Trophoblast cell (in vitro differentiated cells and primary cell): ENCODE measurements at regions not wholly inside any gene's neighbourhood (a gene's known extent, or its start where the extent isn't known, plus 50 kb on each side); places are given as distances from the start of the nearest gene placed in this dataset.

Experiments
- DNase-seq, 2 donors: peaks; one replicate each; pipeline ENCODE4 v3.0.0-alpha.2; 2016
- H2AFZ ChIP-seq: 2 replicates; pipeline ENCODE4 v1.6.1; 2013; ENCODE audit warnings: low read length, moderate library complexity, mild to moderate bottlenecking; ENCODE audit not compliant: insufficient read depth, poor library complexity
- H2AK5ac ChIP-seq: 2 replicates; pipeline ENCODE4 v1.6.1; 2013; ENCODE audit warnings: mild to moderate bottlenecking, low read length
- H2BK120ac ChIP-seq: 2 replicates; pipeline ENCODE4 v1.6.1; 2013; ENCODE audit warnings: low read length, mild to moderate bottlenecking, moderate library complexity; ENCODE audit not compliant: insufficient read depth, poor library complexity
- H2BK12ac ChIP-seq: 2 replicates; pipeline ENCODE4 v1.6.1; 2013; ENCODE audit warnings: mild to moderate bottlenecking, low read length, moderate library complexity
- H2BK5ac ChIP-seq: 2 replicates; pipeline ENCODE4 v1.6.1; 2013; ENCODE audit warnings: low read length, low read depth, moderate library complexity, mild to moderate bottlenecking; ENCODE audit not compliant: poor library complexity
- H3K14ac ChIP-seq: 2 replicates; pipeline ENCODE4 v1.6.1; 2013; ENCODE audit warnings: mild to moderate bottlenecking, low read length
- H3K18ac ChIP-seq: 2 replicates; pipeline ENCODE4 v1.6.1; 2013; ENCODE audit warnings: mild to moderate bottlenecking, low read length
- H3K23ac ChIP-seq: 2 replicates; pipeline ENCODE4 v1.6.1; 2013; ENCODE audit warnings: low read length
- H3K27ac ChIP-seq: 2 replicates; pipeline ENCODE4 v1.5.1; 2013; ENCODE audit warnings: low read depth, mild to moderate bottlenecking, inconsistent platforms, low read length, moderate library complexity
- H3K27me3 ChIP-seq: 2 replicates; pipeline ENCODE4 v1.6.1; 2013; ENCODE audit warnings: inconsistent platforms, mild to moderate bottlenecking, low read length, moderate library complexity; ENCODE audit not compliant: insufficient read depth
- H3K36me3 ChIP-seq, 2 experiments: 1 replicate in 1 of 2; 2 replicates in 1 of 2; pipeline ENCODE4 v1.6.1; 2013; ENCODE audit warnings: low read length in 2 of 2, mild to moderate bottlenecking in 2 of 2, moderate library complexity in 1 of 2; ENCODE audit not compliant: insufficient read depth in 2 of 2, control insufficient read depth in 1 of 2
- H3K4ac ChIP-seq: 2 replicates; pipeline ENCODE4 v1.6.1; 2013; ENCODE audit warnings: low read depth, mild to moderate bottlenecking, low read length, moderate library complexity
- H3K4me1 ChIP-seq, 2 experiments: 1 replicate in 1 of 2; 2 replicates in 1 of 2; pipeline ENCODE4 v1.6.1; 2013; ENCODE audit warnings: low read length in 2 of 2, mild to moderate bottlenecking in 2 of 2, moderate library complexity in 1 of 2; ENCODE audit not compliant: insufficient read depth in 2 of 2, control insufficient read depth in 1 of 2
- H3K4me2 ChIP-seq: 2 replicates; pipeline ENCODE4 v1.6.1; 2013; ENCODE audit warnings: inconsistent platforms, mild to moderate bottlenecking, low read length, moderate library complexity
- H3K4me3 ChIP-seq: 2 replicates; pipeline ENCODE4 v1.5.1; 2013; ENCODE audit warnings: mild to moderate bottlenecking, low read depth, low read length, inconsistent platforms
- H3K79me1 ChIP-seq: one replicate; pipeline ENCODE4 v1.6.1; 2013; ENCODE audit warnings: low read length
- H3K79me2 ChIP-seq: 2 replicates; pipeline ENCODE4 v1.6.1; 2013; ENCODE audit warnings: low read length, mild to moderate bottlenecking; ENCODE audit not compliant: control insufficient read depth, insufficient read depth, poor library complexity
- H3K9ac ChIP-seq: 2 replicates; pipeline ENCODE4 v1.6.1; 2013; ENCODE audit warnings: mild to moderate bottlenecking, low read length
- H3K9me3 ChIP-seq: 2 replicates; pipeline ENCODE4 v1.6.1; 2013; ENCODE audit warnings: low read depth, mild to moderate bottlenecking, control low read depth, inconsistent platforms, low read length; ENCODE audit not compliant: insufficient read depth
- H4K12ac ChIP-seq: 2 replicates; pipeline ENCODE4 v1.6.1; 2013; ENCODE audit warnings: low read depth, mild to moderate bottlenecking, low read length, moderate library complexity
- H4K8ac ChIP-seq: 2 replicates; pipeline ENCODE4 v1.6.1; 2013; ENCODE audit warnings: low read depth, mild to moderate bottlenecking, low read length, moderate library complexity
- H4K91ac ChIP-seq: one replicate; pipeline ENCODE4 v1.6.1; 2013; ENCODE audit warnings: low read depth, mild to moderate bottlenecking, low read length, moderate library complexity
- WGBS: extraction: QIAGEN DNeasy Blood & Tissue Kit; methylation state at CpG from one replicate; pipeline ENCODE4 v1.1.7; 2013; ENCODE audit warnings: missing lambda C conversion rate; ENCODE audit not compliant: insufficient read length, insufficient coverage; ENCODE audit errors: extremely low coverage; 5-methylcytosine and 5-hydroxymethylcytosine counted together

GRCh38 chr1:53392460-53392859 lies 64.6 kb upstream of the LRP8 start:
- H3K4ac ChIP-seq, result no peak overlapping the region
- H2BK5ac ChIP-seq, result no peak overlapping the region
- H2AK5ac ChIP-seq, result no peak overlapping the region
- no peak overlapping the region for H2BK120ac ChIP-seq
- H3K4me2 ChIP-seq, result no peak overlapping the region
- H3K14ac ChIP-seq, result no peak overlapping the region
- H3K4me1 ChIP-seq, result no peaks in the 10 kb centered on the region
- H3K36me3 ChIP-seq, result no peaks in the 10 kb centered on the region
- no peaks in the 10 kb centered on the region for H3K9me3 ChIP-seq
- H3K23ac ChIP-seq, result no peak overlapping the region
- H4K12ac ChIP-seq, result no peak overlapping the region
- H4K91ac ChIP-seq, result no peak overlapping the region
- no peaks in the 10 kb centered on the region for H3K79me1 ChIP-seq
- H2AFZ ChIP-seq, result no peak overlapping the region
- no peaks in the 10 kb centered on the region for H3K79me2 ChIP-seq
- DNase-seq, result no peak
- no peak overlapping the region for H3K27ac ChIP-seq
- no peaks in the 10 kb centered on the region for H3K27me3 ChIP-seq
- H2BK12ac ChIP-seq, result no peak overlapping the region
- H4K8ac ChIP-seq, result no peak overlapping the region
- no peak overlapping the region for H3K18ac ChIP-seq
- H3K4me3 ChIP-seq, result no peak overlapping the region
- H3K9ac ChIP-seq, result no peak overlapping the region
- no CpG with 5 or more reads among the region's 13 CpGs for WGBS

GRCh38 chr1:53393325-53393792 lies 65.5 kb upstream of the LRP8 start:
- no CpG with 5 or more reads among the region's 10 CpGs for WGBS
- peak; percentile 61 to 87 for DNase-seq
- H2AK5ac ChIP-seq, result no peak overlapping the region
- no peak overlapping the region for H3K4ac ChIP-seq
- H4K12ac ChIP-seq, result no peak overlapping the region
- no peaks in the 10 kb centered on the region for H3K79me2 ChIP-seq
- H3K27me3 ChIP-seq, result no peaks in the 10 kb centered on the region
- H3K9ac ChIP-seq, result no peak overlapping the region
- no peak overlapping the region for H2AFZ ChIP-seq
- H3K18ac ChIP-seq, result no peak overlapping the region
- no peak overlapping the region for H4K91ac ChIP-seq
- no peak overlapping the region for H4K8ac ChIP-seq
- H2BK12ac ChIP-seq, result no peak overlapping the region
- H3K23ac ChIP-seq, result no peak overlapping the region
- no peak overlapping the region for H3K4me3 ChIP-seq
- H3K4me2 ChIP-seq, result no peak overlapping the region
- H3K79me1 ChIP-seq, result no peaks in the 10 kb centered on the region
- no peak overlapping the region for H2BK120ac ChIP-seq
- no peaks in the 10 kb centered on the region for H3K9me3 ChIP-seq
- H3K4me1 ChIP-seq, result no peaks in the 10 kb centered on the region
- no peak overlapping the region for H3K14ac ChIP-seq
- no peaks in the 10 kb centered on the region for H3K36me3 ChIP-seq
- no peak overlapping the region for H3K27ac ChIP-seq
- H2BK5ac ChIP-seq, result no peak overlapping the region

DNA sequence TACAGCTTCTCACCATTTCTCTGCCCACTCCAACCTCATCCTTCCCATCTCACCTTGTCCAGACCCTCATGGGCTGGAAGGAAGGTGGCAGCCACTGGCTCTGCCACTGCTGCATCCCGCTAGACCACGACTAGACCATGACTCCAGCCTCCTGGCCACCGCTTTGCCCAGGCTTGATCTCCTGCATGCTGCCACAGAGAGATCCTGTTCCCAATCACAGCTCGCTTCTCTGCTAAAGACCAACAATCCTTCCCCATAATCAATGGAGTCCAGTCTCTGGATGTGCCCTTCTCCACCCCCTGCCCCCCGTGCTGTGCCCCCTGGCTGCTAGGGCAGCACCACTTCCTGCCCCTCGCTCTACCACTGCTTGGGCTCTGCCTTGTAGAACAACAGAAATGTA lies 64.9 kb upstream of the DMRTB1 start:
- no peak overlapping the region for H3K4me3 ChIP-seq
- H2AFZ ChIP-seq, result no peak overlapping the region
- no peak overlapping the region for H3K14ac ChIP-seq
- DNase-seq, result no peak
- no peak overlapping the region for H3K4ac ChIP-seq
- H3K4me1 ChIP-seq, result no peaks in the 10 kb centered on the region
- no peak overlapping the region for H4K12ac ChIP-seq
- H3K23ac ChIP-seq, result no peak overlapping the region
- no peaks in the 10 kb centered on the region for H3K36me3 ChIP-seq
- no peak overlapping the region for H2BK12ac ChIP-seq
- no CpG with 5 or more reads among the region's 6 CpGs for WGBS
- H3K27ac ChIP-seq, result no peak overlapping the region
- H2AK5ac ChIP-seq, result no peak overlapping the region
- no peak overlapping the region for H3K18ac ChIP-seq
- H3K4me2 ChIP-seq, result no peak overlapping the region
- H4K8ac ChIP-seq, result no peak overlapping the region
- H3K79me2 ChIP-seq, result no peaks in the 10 kb centered on the region
- no peak overlapping the region for H2BK120ac ChIP-seq
- no peaks in the 10 kb centered on the region for H3K27me3 ChIP-seq
- no peaks in the 10 kb centered on the region for H3K79me1 ChIP-seq
- no peak overlapping the region for H3K9ac ChIP-seq
- no peaks in the 10 kb centered on the region for H3K9me3 ChIP-seq
- H2BK5ac ChIP-seq, result no peak overlapping the region
- H4K91ac ChIP-seq, result no peak overlapping the region

GRCh38 chr1:53395671-53396215 lies 63.5 kb upstream of the DMRTB1 start:
- H3K4me3 ChIP-seq, result no peak overlapping the region
- H4K91ac ChIP-seq, result no peak overlapping the region
- H3K79me1 ChIP-seq, result no peaks in the 10 kb centered on the region
- H3K36me3 ChIP-seq, result no peaks in the 10 kb centered on the region
- H3K27me3 ChIP-seq, result no peaks in the 10 kb centered on the region
- H4K12ac ChIP-seq, result no peak overlapping the region
- H3K27ac ChIP-seq, result no peak overlapping the region
- no peak overlapping the region for H2BK120ac ChIP-seq
- no peak overlapping the region for H3K23ac ChIP-seq
- no peak overlapping the region for H4K8ac ChIP-seq
- H2BK5ac ChIP-seq, result no peak overlapping the region
- H3K18ac ChIP-seq, result no peak overlapping the region
- no peak overlapping the region for H2BK12ac ChIP-seq
- no peak overlapping the region for H2AK5ac ChIP-seq
- WGBS, result no CpG with 5 or more reads among the region's 10 CpGs
- DNase-seq, result no peak
- no peaks in the 10 kb centered on the region for H3K4me1 ChIP-seq
- no peaks in the 10 kb centered on the region for H3K79me2 ChIP-seq
- H3K9ac ChIP-seq, result no peak overlapping the region
- no peaks in the 10 kb centered on the region for H3K9me3 ChIP-seq
- H3K4ac ChIP-seq, result no peak overlapping the region
- no peak overlapping the region for H2AFZ ChIP-seq
- no peak overlapping the region for H3K4me2 ChIP-seq
- H3K14ac ChIP-seq, result no peak overlapping the region
